Neural crest cell (in vitro differentiated cells): ENCODE measurements at regions not wholly inside any gene's neighbourhood (a gene's known extent, or its start where the extent isn't known, plus 50 kb on each side); places are given as distances from the start of the nearest gene placed in this dataset.
A peak's percentile ranks its signal among the peaks of the same experiment; 100 is the strongest.

Experiments used
- DNase-seq: peaks from one replicate; pipeline ENCODE4 v3.0.0; 2021; ENCODE audit warnings: low read depth, mixed read lengths, low spot score
- H3K27ac Mint-ChIP-seq: one replicate; pipeline ENCODE4 v1.8.0; 2021; ENCODE audit warnings: mild to moderate bottlenecking, mixed read lengths; ENCODE audit not compliant: unreplicated experiment
- H3K27me3 Mint-ChIP-seq: 2 replicates; pipeline ENCODE4 v1.8.0; 2021; ENCODE audit warnings: low read depth, mild to moderate bottlenecking, mixed read lengths
- H3K36me3 Mint-ChIP-seq: 2 replicates; pipeline ENCODE4 v1.8.0; 2021; ENCODE audit warnings: low read depth, mild to moderate bottlenecking, mixed read lengths
- H3K4me1 Mint-ChIP-seq: 2 replicates; pipeline ENCODE4 v1.8.0; 2021; ENCODE audit warnings: mixed read lengths
- H3K4me3 Mint-ChIP-seq: one replicate; pipeline ENCODE4 v1.8.0; 2021; ENCODE audit warnings: mild to moderate bottlenecking, mixed read lengths
- H3K9me3 Mint-ChIP-seq: 2 replicates; pipeline ENCODE4 v1.8.0; 2021; ENCODE audit warnings: mixed read lengths
- CTCF ChIP-seq: fragments of 200-600 bp; sonication (generic); conservative IDR thresholded peaks from 2 replicates; pipeline ENCODE4 v1.5.0; 2021; ENCODE audit warnings: antibody characterized with exemption, mild to moderate bottlenecking

GRCh38 chr18:28647961-28648360 lies 471.0 kb upstream of the CDH2 start:
- Mint-ChIP-seq H3K27me3 (no peaks in the 10 kb centered on the region), H3K4me3 (no peak overlapping the region)

GRCh38 chr18:28637897-28638296 lies 461.0 kb upstream of the CDH2 start:
- Mint-ChIP-seq H3K4me3 (no peak overlapping the region), H3K9me3 (peaks cover 10% of the 10 kb centered on the region), H3K36me3 (no peaks in the 10 kb centered on the region), H3K27me3 (no peaks in the 10 kb centered on the region), H3K27ac (no peak overlapping the region), H3K4me1 (no peaks in the 10 kb centered on the region)
- DNase-seq = no peak
- TF ChIP-seq CTCF = peak; percentile 30

More at GRCh38 chr18:28647961-28648360, 471.0 kb upstream of the CDH2 start:
- H3K36me3 Mint-ChIP-seq = no peaks in the 10 kb centered on the region
- no peak for DNase-seq
- TF ChIP-seq CTCF = no peak
- no peaks in the 10 kb centered on the region for H3K9me3 Mint-ChIP-seq
- no peaks in the 10 kb centered on the region for H3K4me1 Mint-ChIP-seq
- H3K27ac Mint-ChIP-seq = no peak overlapping the region

GRCh38 chr18:28635530-28635929 lies 458.6 kb upstream of the CDH2 start:
- Mint-ChIP-seq H3K27me3 (no peaks in the 10 kb centered on the region), H3K27ac (no peak overlapping the region), H3K4me3 (no peak overlapping the region), H3K36me3 (no peaks in the 10 kb centered on the region), H3K4me1 (no peaks in the 10 kb centered on the region), H3K9me3 (peaks cover 10% of the 10 kb centered on the region)
- no peak for DNase-seq
- TF ChIP-seq CTCF = no peak

- H3K9me3 Mint-ChIP-seq = no peaks in the 10 kb centered on the region
- no peaks in the 10 kb centered on the region for H3K36me3 Mint-ChIP-seq
- no peak for DNase-seq
- H3K27ac Mint-ChIP-seq = no peak overlapping the region
- H3K27me3 Mint-ChIP-seq = no peaks in the 10 kb centered on the region
- TF ChIP-seq CTCF = no peak
- no peaks in the 10 kb centered on the region for H3K4me1 Mint-ChIP-seq
- H3K4me3 Mint-ChIP-seq = no peak overlapping the region
These were observed 449.8 kb upstream of the CDH2 start for GRCh38 chr18:28626756-28627155.

- TF ChIP-seq CTCF = no peak
- no peaks in the 10 kb centered on the region for H3K36me3 Mint-ChIP-seq
- H3K4me1 Mint-ChIP-seq = no peaks in the 10 kb centered on the region
- no peak overlapping the region for H3K27ac Mint-ChIP-seq
- no peaks in the 10 kb centered on the region for H3K27me3 Mint-ChIP-seq
- H3K4me3 Mint-ChIP-seq = no peak overlapping the region
- DNase-seq = no peak
- H3K9me3 Mint-ChIP-seq = no peaks in the 10 kb centered on the region
These were observed 431.1 kb upstream of the CDH2 start for GRCh38 chr18:28607991-28608390.

- Mint-ChIP-seq H3K9me3 (no peaks in the 10 kb centered on the region), H3K36me3 (no peaks in the 10 kb centered on the region), H3K4me3 (no peak overlapping the region), H3K27me3 (no peaks in the 10 kb centered on the region), H3K27ac (no peak overlapping the region), H3K4me1 (no peaks in the 10 kb centered on the region)
- no peak for TF ChIP-seq CTCF
- DNase-seq = no peak
These were observed 429.8 kb upstream of the CDH2 start for GRCh38 chr18:28606686-28607085.
